Sciatic nerve (tissue), 2 donors: ENCODE measurements at regions not wholly inside any gene's neighbourhood (a gene's known extent, or its start where the extent isn't known, plus 50 kb on each side); places are given as distances from the start of the nearest gene placed in this dataset.
A peak's percentile ranks its signal among the peaks of the same experiment; 100 is the strongest.

Source experiments
- ATAC-seq: fragments of 200-7000 bp; cut with Tn5 transposase; one replicate; pipeline ENCODE4 v1.9.1; 2020; ENCODE audit warnings: mild to moderate bottlenecking, moderate library complexity
- DNase-seq: peaks from one replicate; pipeline ENCODE4 v3.0.0-alpha.2; 2020; ENCODE audit warnings: low spot score
- intact Hi-C: fragments of 100-400 bp; cut with DNase I; formaldehyde crosslinking; loops from one replicate; pipeline ENCODE4 v1.14.2; 2022
- donor health status: DM: no; HTN: no; CAD: no.
- donor health status: DM: no; HTN: no; CAD: no.

DNA sequence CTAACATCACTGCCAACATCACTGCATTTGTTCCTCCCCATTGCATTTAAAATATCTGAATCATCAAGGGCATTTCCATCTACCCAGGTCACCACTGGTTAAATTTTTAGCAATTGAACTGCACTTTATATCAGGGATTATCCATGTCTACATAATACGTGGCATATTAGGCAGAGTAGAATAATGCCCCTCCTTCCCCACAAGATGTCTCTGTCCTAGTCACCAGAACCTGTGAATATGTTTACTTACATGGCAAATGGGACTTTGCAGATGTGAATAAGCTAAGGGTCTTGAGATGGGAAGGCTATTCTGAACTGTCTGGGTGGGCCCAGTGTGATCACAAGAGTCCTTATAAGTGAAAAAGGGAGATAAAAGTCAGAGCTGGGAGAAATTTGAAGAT is 181.7 kb upstream of the ARID2 start:
- DNase-seq (no peak), ATAC-seq (no peak)
- intact Hi-C loops = no loop called here

DNA sequence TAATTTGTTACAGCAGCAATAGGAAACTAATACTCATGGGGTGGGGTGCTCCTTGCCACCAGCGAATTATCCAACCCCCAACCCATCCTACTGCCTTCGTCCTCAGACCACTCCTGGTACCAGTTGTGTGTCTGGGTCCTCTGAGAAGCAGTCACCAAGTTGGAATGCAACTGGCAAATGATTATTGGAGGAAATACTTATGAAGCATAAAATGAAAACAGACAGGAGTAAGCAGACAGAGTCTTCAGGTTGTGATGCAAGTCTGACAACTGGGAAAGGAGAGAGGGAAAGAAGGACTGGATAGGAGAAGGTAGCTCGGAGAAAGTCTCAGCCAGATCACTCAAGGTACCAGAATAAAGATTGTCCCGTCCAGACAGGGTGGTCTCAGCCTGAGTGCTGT is 181.1 kb upstream of the ARID2 start:
- no peak for DNase-seq
- ATAC-seq = no peak
- intact Hi-C loops = no loop called here

DNA sequence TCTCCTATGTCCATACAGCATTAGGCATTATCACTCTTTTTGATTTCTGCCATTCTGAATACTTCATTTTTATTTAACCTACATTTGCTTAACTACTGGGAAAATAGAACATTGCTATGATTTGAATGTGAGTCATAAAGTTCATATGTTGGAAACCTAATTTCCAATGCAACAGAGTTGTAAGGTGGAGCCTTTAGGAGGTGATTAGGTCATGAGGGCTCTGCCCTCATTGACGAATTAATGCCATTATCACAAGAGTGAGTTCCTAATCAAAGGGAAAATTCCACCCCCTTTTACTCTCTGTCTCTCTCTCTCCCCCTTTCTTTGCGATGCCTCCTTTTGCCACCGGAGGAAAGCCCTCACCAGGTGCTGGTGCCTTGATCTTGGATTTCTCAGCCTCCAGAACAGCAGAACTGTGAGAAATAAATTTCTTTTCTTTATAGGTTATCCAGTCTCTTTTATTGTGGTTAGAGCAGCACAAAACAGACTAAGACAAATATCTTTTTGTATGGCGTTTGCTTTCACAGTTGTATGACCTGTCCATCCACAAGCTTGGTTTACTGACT is 180.1 kb upstream of the ARID2 start:
- intact Hi-C loops = no loop called here
- ATAC-seq (no peak), DNase-seq (no peak)

DNA sequence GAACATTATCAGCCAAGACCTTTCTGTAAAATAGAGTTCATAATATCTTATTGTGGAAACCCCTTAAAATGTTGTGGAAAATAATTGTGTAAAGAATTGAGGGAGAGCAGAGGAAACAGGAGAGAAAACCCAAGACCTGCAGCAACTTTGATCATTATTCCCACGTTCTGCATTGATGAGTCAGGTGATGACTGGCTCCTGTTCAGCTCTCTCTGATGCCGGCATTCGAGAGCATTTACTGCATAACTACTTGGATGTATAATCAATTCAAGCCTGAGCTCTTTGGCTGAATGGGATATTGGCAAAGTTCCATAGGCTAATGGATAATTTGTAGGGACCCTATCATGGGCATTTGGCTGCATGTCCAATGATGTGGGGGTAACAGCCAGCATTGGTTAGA is 176.3 kb upstream of the ARID2 start:
- ATAC-seq (no peak), DNase-seq (no peak)
- intact Hi-C loops = no loop called here

DNA sequence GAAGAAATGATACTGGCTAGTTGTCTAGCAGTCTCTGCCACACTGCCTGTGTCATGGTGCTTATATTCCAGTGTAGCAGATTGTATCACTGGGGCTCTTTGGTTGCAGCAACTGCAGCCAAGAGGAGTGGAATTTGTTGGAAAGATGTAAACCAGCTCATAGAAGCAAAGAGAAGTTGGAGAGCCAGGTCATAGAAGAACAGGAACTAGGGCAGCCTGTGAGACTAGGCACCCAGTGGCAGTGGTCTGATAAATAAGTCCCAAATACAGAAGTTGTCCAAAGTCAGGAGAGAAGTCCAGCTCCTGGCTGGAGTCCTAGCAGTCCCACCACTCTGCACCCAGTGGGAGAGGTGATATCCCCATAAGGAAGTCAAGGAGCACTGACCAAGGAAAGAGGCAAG is 172.5 kb upstream of the ARID2 start:
- ATAC-seq (peak; percentile 39), DNase-seq (no peak)
- intact Hi-C loops = no loop called here

DNA sequence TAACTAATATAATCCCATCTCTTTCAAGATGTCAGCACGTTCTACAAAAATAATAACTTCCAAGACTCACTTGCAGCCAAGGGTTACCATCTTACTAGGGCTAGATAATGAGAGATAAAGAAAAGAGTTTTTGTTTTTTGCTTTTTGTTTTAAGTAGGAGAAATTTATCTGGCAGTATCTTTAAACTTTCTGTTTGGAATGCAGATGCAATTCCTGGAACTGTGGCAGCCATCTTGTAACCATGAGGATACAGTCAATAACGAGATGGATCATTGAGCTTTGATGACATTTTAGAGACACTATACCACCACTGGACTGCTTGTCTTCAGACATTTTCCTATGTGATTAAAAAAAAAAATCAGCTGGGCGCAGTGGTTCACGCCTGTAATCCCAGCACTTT is 171.2 kb upstream of the ARID2 start:
- intact Hi-C loops = no loop called here
- DNase-seq (no peak), ATAC-seq (no peak)

DNA sequence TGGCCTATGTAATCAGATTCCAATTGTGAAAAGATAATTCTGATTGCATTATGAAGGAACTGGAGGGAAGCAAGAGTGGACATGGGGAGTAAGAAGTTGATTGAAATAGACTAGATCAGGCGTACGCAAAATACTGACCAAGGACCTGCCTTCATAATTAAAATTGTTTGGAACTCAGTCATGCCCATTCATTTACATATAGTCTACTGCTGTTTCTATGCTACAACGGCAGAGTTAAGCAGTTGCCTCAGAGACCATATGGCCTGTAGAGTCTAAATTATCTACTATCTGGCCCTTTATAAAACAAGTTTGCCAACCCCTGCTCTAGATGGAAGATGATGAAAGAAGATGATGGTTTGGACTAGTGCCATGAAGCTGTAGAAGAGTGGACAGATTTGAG is 170.0 kb upstream of the ARID2 start:
- ATAC-seq = no peak
- intact Hi-C loops = no loop called here
- no peak for DNase-seq

DNA sequence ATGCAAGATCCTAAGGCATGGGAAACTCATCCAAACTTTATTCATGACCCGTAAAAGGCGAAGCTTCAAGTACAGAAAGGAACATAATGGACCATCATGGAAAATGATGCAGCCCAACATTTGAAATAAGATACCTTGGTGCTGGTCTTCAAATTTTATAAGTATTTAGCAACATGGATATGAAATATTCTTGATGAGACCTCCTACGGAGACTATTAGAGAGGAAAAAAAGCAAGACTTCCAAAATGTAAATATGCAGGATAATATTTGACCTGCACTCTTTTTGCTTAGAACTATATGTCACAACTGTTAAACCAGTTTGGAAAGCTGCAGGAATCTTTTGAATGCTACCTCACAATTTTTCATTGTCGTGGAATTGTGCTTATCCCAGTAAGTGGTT is 168.8 kb upstream of the ARID2 start:
- intact Hi-C loops = no loop called here
- DNase-seq (no peak), ATAC-seq (no peak)

DNA sequence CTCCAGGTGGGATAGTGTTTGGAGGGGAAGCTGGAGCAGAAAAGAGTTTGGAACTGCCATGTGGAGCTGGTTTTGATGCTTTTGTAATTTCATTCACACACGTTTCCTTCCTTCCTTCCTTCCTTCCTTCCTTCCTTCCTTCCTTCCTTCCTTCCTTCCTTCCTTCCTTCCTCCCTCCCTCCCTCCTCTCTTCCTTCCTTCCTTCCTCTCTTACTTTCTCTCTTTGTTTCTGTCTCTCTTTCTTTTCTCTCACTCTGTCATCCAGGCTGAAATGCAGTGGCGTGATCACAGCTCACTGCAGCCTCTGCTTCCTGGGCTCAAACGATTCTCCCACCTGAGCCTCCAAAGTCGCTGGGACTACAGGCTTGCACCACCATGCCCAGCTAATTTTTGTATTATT is 168.0 kb upstream of the ARID2 start:
- ATAC-seq = no peak
- intact Hi-C loops = no loop called here
- no peak for DNase-seq

DNA sequence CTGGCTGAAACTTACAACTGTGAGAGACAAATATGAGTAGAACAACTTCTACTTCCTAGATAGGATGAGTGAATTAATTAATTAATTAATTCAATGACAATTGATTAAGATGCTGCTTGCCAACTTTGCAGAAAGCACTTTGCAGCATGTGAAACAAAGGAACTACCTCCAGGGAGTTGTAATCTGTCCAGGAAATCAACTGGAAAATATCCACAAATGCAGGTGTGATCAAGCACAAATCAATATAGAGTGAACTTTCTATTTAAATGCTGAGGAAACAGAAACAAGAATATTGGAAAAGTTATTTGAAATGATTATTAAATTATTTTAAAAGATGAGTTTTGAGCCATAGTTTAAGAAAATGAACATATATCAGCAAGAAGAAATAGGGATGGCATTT is 163.9 kb upstream of the ARID2 start:
- no peak for ATAC-seq
- intact Hi-C loops = no loop called here
- no peak for DNase-seq

DNA sequence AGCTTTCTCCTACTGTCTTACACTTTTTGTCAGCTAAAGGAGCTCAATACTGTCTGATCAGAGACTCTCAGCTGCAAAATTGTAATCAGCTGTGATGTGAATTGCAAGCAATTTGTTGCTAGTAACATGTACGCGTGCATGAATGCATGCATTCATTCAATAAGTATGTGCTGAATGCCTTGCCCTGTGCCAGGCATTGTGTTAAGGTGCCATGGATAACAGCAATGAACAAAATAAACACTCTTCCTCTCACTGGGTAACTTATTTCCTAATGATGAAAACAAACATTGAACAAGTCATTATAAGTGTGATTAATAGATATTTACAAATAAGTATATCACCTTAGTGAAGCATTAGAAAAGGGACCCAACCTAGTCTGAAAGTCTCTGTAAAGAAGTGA is 163.2 kb upstream of the ARID2 start:
- no peak for DNase-seq
- no peak for ATAC-seq
- intact Hi-C loops = no loop called here

DNA sequence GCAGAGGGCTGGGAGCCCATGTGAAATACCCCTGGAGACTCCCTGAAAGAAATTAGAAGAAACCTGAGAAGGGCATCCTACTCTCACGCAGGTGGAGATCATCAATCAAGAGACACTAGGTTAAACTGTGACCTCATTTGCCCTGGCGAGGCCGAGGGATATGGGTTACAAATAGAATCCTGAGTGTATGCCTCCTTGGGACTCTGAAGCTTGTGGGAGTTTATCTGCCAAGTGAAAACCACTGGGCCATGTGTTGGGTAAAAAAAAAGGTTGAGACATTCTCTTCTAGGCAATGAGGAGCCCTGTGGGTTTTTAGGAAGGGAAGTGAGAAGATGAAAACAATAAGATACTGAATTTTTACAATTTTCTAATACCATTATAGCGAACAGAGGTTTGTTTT is 160.7 kb upstream of the ARID2 start:
- DNase-seq (no peak), ATAC-seq (no peak)
- intact Hi-C loops = no loop called here

DNA sequence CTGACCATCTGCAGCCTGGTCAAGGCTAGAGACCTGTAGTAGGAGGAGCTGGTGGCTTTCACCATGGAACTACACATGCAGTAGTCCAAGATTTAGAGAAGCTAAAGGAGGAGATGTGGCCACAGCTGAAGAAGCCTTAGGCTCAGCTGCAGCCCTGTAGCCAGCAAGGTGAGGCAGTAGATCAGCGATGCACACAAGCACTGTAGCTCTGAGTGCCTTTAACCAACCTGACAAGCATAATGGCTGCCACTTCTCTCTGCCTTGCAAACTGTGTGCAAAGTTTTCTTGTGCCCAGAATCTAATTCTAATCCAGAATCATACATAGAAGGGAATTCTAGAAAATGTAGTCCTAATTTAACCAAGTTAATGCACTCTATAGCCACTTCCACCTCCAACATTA is 159.0 kb upstream of the ARID2 start:
- no peak for DNase-seq
- no peak for ATAC-seq
- intact Hi-C loops = no loop called here

DNA sequence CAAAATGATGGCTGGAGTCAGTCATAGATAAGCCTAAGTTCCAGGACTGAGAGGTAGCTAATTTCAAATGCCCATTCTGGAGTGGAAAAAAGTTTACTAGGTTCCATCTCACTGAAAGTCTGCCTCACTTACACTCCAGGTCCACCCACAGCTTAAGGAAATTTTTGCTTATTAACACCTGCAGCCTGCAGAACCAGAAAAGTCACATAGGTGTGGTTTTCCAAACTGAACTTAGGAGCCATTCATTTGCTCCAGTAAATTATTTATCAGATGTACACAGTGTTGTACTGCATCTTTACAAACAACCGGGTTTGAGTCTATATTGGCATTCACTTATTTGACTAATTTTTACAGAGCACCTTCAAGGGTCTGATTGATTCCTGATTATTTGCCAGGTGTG is 157.4 kb upstream of the ARID2 start:
- intact Hi-C loops = no loop called here
- DNase-seq = no peak
- ATAC-seq = no peak

DNA sequence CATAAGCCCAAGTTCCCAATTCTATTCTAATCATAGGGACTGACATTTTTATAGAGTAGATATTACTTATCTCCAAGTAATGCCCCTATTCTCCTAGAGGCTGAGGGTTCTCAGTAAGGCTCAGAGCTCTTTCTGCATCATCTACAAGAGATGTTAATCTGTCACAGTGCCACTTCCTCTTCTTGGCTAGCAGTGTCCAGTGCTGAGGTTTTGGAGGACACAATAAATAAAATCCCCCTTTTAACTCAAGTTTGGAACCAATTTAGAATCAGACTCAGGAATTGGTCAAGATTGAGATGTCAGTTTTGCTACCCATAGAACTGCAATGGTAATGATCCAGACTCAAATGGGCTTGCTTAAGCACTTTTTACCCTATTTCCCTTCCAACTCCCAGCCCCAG is 154.1 kb upstream of the ARID2 start:
- ATAC-seq (no peak), DNase-seq (no peak)
- intact Hi-C loops = no loop called here

DNA sequence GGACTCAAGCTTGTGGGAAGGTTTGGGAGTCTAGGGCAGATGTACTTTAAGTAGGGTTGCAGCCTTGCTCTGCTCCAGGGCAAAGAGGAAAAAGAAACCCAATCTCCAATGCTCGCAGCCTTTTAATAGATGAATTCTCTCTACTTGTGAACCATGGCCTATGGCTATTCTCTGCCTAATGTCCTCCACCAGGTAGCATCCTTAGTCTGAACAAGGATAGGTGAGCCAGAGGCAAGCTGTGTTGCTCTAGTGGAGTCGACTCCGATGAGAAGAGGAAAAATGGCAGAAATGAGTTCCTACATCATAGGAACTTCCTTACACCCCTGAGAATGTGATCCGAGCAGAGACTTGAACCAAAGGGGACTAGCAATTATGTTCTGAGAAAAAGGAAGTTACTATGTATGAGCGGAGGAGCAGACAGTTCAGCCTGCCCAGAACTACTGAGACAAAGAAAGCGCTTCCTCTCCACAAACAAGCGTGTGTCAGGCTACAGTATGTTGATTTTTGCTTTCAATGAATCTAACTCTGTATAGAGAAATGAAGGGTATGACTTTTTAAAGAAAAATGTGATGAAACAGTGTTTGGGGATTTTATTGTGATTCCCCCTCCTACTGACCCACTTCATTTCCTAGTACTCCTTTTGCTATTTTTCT is 153.6 kb upstream of the ARID2 start:
- intact Hi-C loops = no loop called here
- ATAC-seq = peak; percentile 44

DNA sequence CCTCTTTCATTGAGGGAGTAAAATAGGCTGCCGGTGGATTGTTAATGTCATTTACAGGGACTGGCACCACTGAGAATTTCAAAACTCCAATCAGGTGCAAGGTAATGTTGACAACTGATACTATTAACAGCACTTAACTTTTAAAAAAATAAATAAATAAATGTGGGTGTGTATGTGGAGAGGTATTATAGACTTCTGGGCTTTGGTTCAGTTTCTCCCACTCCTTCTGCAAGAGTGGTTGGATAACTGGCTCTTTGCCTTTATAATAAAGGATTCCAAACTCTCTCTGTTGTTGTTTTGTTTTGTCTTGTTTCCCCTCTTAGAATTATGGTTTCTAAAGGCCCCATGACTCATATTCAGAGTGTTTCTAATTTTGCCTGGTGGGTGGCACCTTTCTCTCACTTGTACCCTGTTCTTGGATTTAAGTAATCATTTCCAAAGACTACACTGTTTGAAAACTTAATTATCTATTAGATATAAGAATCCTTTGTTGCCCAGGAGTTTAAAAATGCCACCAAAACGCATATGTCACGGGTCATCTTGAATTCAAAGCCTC is 151.6 kb upstream of the ARID2 start:
- ATAC-seq (no peak), DNase-seq (no peak)
- intact Hi-C loops = no loop called here

More for the DNA sequence above, 153.6 kb upstream of the ARID2 start:
- DNase-seq = no peak

DNA sequence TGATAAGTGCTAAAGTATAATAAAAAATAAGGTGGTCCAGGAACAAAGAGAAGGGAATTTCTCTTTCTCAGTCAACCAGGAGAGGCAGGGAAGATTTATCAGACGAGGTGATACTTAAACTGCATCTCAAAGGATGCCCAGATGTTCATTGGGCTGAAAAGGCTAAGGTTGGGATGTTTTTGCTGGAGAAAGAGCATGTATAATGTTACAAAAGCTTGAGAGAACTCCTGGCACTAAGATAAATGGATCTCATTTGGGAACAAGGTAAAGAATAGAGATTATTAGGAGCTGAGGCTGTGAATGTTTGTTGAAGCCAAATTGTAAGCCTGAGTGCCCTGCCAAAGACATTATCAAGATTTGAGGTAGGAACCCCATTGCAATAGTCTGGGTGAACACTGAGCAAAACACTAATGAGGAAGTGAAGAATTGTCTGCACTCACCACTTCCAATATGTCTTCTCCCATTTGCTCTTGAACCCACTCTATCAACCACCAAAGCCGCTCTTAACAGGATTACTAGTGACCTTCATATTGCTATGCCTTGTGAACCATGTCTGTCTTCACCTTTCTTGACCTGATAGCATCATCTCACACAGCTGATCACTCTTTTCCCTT is 149.0 kb upstream of the ARID2 start:
- ATAC-seq = no peak
- intact Hi-C loops = no loop called here
- DNase-seq = no peak

DNA sequence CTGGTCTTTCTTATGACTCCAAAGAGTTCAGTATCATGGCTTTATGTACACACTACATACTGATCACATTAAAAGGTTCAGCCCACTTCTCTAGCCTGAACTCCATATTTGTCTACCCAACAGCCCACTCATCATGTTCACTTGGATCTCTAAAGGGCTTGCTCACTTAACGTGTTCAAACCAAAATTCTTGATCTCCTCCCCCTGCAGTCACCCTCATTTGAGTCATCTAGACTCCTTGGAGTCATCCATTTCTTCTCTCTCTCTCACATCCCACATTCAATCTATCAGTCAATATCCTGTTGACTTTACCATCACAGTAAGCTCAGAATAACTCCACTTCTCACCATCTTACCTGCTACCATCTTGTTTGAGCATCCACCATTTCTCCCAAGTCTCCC is 148.4 kb upstream of the ARID2 start:
- no peak for ATAC-seq
- intact Hi-C loops = no loop called here
- no peak for DNase-seq

DNA sequence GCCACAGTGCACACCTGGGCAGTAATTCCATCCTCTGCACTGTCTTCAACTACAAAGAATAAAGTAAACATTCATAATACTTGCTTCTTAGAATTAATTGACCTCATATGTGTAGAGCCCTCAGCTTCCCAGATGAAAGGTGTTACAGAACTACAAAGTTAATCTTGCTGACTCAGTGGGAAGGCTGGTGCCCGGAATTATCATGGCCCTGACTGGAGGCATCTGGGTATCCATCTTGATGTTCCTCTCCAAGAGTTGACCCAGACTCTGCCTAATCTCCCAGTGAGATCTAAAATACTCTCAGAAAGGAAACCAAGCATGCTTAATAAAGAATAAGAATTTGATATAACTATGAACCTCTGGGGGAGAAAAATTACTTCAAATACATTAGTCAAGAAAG is 147.0 kb upstream of the ARID2 start:
- ATAC-seq (no peak), DNase-seq (no peak)
- intact Hi-C loops = no loop called here
